GM21423 (cell line): ENCODE measurements at regions not wholly inside any gene's neighbourhood (a gene's known extent, or its start where the extent isn't known, plus 50 kb on each side); places are given as distances from the start of the nearest gene placed in this dataset.

ENCODE experiments used
- ATAC-seq: cut with Tn5 transposase; IDR thresholded peaks from one replicate; pipeline ENCODE4 v1.9.1; 2021; ENCODE audit warnings: mild to moderate bottlenecking, moderate library complexity; ENCODE audit not compliant: unreplicated experiment

GRCh38 chr14:61940666-61941420, 178.6 kb downstream of the SNAPC1 start:
- no peak for ATAC-seq

GRCh38 chr14:61941421-61942150, 179.4 kb downstream of the SNAPC1 start:
- no peak for ATAC-seq

DNA sequence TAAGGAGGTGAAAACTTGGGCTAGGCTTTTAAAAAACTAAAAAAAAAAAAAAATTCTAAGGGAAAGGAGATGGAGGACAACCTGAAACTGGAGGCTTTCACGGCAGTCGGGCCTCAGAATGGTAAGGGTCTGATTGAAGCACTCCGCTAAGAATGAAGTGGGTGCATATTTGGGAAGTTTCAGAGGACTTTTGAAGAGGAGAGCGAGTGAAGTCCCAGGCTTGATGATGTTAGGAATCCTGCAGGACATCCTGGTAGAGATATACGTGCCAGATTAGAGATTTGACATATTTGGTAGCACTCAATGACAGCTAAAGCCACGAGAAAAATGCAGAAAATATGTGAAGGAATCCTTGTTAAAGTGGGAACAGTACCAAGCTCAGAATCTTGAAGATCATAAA, 186.2 kb downstream of the SNAPC1 start:
- no peak for ATAC-seq

DNA sequence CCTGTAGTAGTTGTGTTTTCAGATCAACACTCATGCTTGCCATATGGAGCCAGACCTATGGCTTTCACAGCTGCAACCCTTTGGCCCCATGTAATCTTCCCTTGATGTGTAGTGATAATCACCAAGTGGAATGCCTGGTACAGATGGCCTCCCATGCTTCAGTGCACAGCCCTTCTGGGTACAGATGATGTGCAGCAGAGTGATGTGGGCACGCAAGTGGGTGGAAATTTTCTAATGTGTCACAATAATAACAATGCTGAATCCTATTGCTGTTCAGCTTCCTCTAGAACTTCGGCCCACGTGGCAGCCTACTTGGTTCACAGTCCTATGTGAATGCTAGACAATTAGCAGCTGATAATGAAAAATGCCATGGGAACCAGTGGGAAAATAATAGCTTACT, 188.1 kb downstream of the SNAPC1 start:
- no peak for ATAC-seq

DNA sequence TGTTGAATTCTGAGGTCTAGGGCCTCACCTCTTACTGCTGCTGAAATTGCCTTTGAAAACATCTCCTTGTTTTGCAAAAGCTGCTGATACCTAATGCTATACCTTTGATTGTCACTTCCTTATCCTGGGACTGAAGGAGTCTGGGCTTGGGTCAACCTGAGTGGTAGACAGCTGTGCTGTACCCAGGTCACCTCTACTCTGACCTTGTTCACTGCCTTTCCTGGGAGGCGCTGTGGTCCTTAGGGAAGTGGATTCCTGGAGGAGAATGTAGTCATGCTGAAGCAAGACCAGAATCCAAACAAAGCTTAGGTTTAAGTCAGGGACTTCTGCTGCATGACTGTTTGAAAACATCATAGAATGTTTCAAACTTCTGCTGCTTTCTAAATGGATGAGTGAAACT, 191.4 kb downstream of the SNAPC1 start:
- ATAC-seq: no peak

DNA sequence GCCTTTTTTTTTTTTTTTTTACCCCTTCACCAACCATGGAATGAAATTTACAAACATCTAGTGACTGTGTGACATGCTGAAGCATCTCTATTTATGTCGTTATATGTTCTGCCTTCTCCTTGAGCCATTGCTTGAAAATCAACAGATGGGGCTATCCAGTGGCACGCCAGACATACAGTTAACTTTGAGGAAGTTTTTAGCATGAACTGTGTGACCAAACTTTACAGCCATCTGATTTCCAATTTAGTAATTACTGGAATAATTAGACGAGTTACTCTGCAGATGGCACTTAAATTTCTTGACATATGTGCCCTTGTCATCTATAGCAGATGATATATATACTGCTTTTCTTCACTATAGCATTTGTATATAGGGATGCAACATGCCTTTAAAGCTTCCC, 192.1 kb downstream of the SNAPC1 start:
- ATAC-seq: no peak

DNA sequence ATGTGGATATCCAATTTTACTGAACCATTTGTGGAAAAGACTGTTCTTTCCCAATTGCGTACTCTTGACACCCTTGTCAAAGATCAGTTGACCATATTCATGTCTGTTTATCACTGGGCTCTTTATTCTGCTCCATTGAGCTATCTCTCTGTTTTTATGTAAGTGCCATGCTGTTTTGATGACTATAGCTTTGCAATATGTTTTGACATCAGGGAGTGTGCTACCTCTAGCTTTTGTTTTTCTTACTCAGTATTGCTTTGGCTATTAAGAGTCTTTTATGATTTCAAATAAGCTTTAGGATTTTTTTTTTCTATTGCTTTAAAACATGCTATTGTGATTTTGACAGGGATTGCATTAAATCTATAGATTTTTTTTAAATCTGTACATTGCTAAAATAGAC, 194.3 kb downstream of the SNAPC1 start:
- no peak for ATAC-seq

GRCh38 chr14:61959348-61959747, 197.1 kb downstream of the SNAPC1 start:
- ATAC-seq: no peak

GRCh38 chr14:61961369-61961768, 199.1 kb downstream of the SNAPC1 start:
- no peak for ATAC-seq

DNA sequence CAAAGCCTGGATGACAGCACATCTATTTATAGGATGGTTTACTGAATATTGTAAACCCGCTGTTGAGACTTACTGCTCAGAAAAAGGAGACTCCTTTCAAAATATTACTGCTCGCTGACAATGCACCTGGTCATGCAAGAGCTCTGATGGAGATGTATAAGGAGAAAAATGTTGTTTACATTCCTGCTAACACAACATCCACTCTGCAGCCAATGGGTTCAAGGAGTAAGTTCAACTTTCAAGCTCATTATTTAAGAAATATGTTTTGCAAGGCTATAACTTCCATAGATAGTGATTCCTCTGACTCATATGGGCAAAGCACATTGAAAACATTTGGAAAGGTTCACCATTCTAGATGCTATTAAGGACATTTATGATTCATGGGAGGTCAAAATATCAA, 201.7 kb downstream of the SNAPC1 start:
- no peak for ATAC-seq

- ATAC-seq: no peak
Observed at GRCh38 chr14:61965030-61965745, 203.0 kb downstream of the SNAPC1 start.

DNA sequence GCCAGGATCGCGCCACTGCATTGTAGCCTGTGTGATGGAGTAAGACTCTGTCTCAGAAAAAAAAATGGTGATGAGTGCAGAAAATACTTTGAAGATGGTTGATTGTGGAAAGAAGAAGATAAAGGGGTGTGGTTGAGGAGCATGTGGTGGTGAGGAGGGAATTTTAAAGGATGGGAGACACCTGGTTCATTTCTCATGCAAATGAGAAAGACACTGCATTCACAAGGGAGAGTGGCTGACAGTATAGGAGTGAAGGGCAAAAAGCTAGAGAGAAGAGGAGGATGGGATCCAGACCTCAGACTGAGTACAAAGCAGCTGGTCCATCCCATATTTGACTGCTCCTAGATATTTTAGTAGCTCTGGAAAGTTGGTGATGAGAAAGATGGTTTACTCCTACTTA, 206.0 kb downstream of the SNAPC1 start:
- ATAC-seq: no peak

DNA sequence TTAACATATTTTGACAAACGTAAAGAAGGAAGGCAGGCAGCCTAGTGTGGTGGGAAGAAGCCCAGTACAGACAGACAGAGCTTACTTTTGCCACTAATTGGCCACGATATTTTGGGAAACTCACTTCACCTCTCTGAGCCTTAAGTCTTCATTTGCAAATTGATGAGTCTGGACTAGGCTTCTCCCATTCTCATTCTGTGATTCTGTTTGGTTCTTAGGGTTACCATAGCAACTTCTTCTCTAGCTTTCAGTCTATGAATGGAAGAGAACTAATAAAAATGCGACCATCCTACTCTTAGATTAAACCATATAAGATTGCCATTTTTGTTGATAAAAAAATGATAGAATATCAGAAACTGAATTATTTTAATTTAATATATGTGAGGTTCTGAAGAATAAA, 210.5 kb downstream of the SNAPC1 start:
- no peak for ATAC-seq

GRCh38 chr14:61973981-61974380, 211.8 kb downstream of the SNAPC1 start:
- no peak for ATAC-seq

DNA sequence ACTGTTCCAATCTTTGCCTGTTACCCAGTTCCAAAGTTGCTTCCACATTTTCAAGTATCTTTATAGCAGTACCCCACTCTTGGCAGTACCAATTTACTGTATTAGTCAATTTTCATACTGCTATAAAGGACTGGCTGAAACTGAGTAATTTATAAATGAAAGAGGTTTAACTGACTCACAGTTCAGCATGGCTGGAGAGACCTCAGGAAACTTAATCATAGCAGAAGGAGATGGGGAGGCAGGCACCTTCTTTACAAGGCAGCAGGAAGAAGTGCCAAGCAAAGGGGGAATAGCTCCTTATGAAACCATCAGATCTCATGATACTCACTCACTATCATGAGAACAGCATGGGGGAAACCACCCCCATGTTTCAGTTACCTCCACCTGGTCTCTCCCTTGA, 215.0 kb downstream of the SNAPC1 start:
- no peak for ATAC-seq

DNA sequence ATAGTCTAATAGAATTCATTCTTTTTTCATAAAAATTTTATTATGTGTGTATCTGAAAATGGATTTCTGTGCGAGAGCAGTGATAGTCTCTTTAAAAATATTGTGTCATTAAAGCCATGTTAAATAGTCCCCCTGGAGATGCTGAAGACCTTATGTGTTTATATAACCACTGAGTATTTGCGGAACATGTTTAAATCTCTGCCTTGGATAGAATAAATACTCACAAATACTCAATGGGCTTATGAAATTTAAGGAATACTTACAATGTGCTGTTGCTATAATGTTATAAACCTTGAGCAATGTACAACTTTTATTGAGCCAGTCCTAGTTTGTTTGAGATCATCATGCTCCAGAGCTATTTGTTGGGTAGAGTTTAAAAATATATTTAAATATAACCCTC, 226.0 kb downstream of the SNAPC1 start:
- no peak for ATAC-seq

- ATAC-seq: no peak
Observed at GRCh38 chr14:61992139-61992538, 229.9 kb downstream of the SNAPC1 start.

- no peak for ATAC-seq
Observed at GRCh38 chr14:61992926-61993325, 230.7 kb downstream of the SNAPC1 start.

DNA sequence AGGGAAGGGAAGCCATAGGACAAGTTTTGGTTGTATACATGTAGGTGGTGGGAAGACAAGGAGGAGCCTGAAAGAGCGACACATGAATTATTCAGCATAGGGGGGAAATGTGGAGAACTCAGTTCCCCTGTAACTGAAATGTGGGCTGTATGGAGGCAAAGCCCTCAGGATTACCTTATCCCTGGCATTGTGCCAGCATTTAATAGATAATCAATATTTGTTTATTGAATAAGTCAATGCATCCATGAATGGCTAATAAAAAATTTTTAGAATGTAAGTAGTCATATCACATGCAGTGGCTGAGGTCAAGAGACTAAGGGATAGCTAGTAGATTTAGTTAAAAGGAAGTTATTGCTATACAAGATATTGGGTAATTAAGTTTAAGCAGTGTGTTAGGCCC, 232.4 kb downstream of the SNAPC1 start:
- no peak for ATAC-seq

- ATAC-seq: no peak
Observed at GRCh38 chr14:61996753-61997152, 234.5 kb downstream of the SNAPC1 start.

DNA sequence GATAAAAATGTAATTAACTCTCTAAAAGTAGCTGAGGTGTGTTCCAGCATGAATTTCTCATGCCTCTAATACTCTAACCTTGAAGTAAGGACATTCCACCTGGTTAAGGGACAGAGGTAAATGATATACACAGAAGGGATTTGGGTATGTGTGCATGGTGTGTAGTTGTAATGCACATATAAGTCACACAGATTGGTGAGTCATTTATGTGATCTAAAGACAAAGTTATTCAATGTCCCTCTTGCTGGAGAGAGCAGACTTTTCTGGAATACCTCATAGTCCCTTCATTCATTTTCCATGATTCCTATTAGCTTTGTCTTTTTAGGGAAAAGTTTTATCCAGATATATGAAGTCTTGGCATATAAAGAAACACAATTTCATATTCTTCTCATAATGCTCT, 234.9 kb downstream of the SNAPC1 start:
- no peak for ATAC-seq

DNA sequence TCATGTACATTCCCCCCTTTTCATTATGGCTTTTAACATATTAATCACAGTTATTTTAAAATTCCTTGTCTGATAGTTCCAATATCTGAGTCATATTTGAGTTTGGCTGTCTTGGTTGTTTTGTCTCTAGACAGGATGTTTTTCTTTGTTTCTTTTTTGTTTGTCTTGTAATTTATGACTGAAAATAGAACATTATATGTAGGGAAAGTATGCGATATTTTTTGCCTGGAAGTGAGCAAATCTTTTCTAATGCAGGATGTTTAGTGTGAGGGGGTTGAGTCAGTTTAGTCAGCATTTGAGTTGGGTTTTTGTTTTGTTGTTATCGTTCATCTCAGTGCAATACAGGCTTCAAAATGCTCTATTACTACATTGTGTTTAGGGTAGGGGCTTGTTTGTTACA, 239.7 kb downstream of the SNAPC1 start:
- ATAC-seq: no peak
